HepG2 (cell line): ENCODE measurements at regions not wholly inside any gene's neighbourhood (a gene's known extent, or its start where the extent isn't known, plus 50 kb on each side); places are given as distances from the start of the nearest gene placed in this dataset.

Experiments
- ATAC-seq: fragments of 200-7000 bp; cut with Tn5 transposase; 3 replicates; pipeline ENCODE4 v1.9.1; 2020; ENCODE audit warnings: mild to moderate bottlenecking, moderate library complexity
- BruUV-seq: library from RNA; stranded (reverse); fragments of 400-500 nt; replicated peaks from 2 replicates; lab custom pipeline; 2021; lab: Mats Ljungman, UMichigan
- CTCF ChIA-PET: fragments of 300-600 bp; formaldehyde crosslinking; extraction: SDS; loops from one replicate; lab custom pipeline; 2021; ENCODE audit warnings: low total read pairs, inconsistent platforms, low intra/inter-chr PET ratio; lab: Yijun Ruan, JAX
- POLR2A ChIA-PET: fragments of 350-600 bp; sonication (Branson Sonifier 250); formaldehyde crosslinking; loops from one replicate; lab custom pipeline; 2020; ENCODE audit warnings: antibody characterized with exemption, inconsistent platforms; lab: Yijun Ruan, JAX
- DNase-seq: peaks from one replicate; pipeline ENCODE4 v3.0.0-alpha.2; 2015; ENCODE audit warnings: low spot score
- FAIRE-seq: peaks from 3 replicates; lab custom pipeline; 2011; peaks lifted over from hg19 to GRCh38; lab: Jason Lieb, UNC
- H2AFZ ChIP-seq: one replicate; pipeline ENCODE4 v1.6.1; 2011; ENCODE audit warnings: low read length, inconsistent platforms
- H3K27ac ChIP-seq: fragments of 300-600 bp; 3 replicates; pipeline ENCODE4 v1.8.0; 2011; ENCODE audit warnings: mixed run types, mild to moderate bottlenecking, mixed read lengths, low read length, inconsistent platforms; ENCODE audit not compliant: insufficient read depth; ENCODE audit errors: extremely low read length
- H3K27me3 ChIP-seq, 2 experiments: fragments of 200-600 bp in 1 of 2; 2 replicates in 1 of 2; 3 replicates in 1 of 2; pipeline versions ENCODE4 v1.6.0 to v1.8.0; 2011; ENCODE audit warnings: low read length in 2 of 2, mild to moderate bottlenecking in 2 of 2, moderate library complexity in 2 of 2, inconsistent platforms in 1 of 2; ENCODE audit not compliant: insufficient read depth in 2 of 2, control insufficient read depth in 1 of 2
- H3K36me3 ChIP-seq, 2 experiments: fragments of 200-600 bp in 1 of 2; replicated peaks in 1 of 2; 2 replicates in 1 of 2; 3 replicates in 1 of 2; pipeline versions ENCODE4 v1.5.1 to v1.8.0; 2011; ENCODE audit warnings: low read length in 2 of 2, inconsistent platforms in 1 of 2; ENCODE audit not compliant: insufficient read depth in 2 of 2, control insufficient read depth in 1 of 2
- H3K4me1 ChIP-seq: 2 replicates; pipeline ENCODE4 v1.5.1; 2012; ENCODE audit warnings: low read length, inconsistent platforms; ENCODE audit not compliant: insufficient read depth
- H3K4me2 ChIP-seq: 2 replicates; pipeline ENCODE4 v1.6.0; 2011; ENCODE audit warnings: low read depth, low read length, inconsistent platforms
- H3K4me3 ChIP-seq, 3 experiments: fragments of 200-600 bp in 1 of 3; sonication (generic), shearing (Covaris generic) in 1 of 3; replicated peaks in 1 of 3; 2 replicates each; pipeline ENCODE4 v1.5.1; 2011 to 2016; ENCODE audit warnings: low read length in 3 of 3, inconsistent platforms in 2 of 3, low read depth in 2 of 3, mild to moderate bottlenecking in 2 of 3, control low read depth in 1 of 3, mixed read lengths in 1 of 3; ENCODE audit not compliant: insufficient read depth in 1 of 3
- H3K79me2 ChIP-seq: one replicate; pipeline ENCODE4 v1.6.1; 2011; ENCODE audit warnings: low read length, inconsistent platforms; ENCODE audit not compliant: insufficient read depth
- H3K9ac ChIP-seq: 2 replicates; pipeline ENCODE4 v1.6.0; 2011; ENCODE audit warnings: mild to moderate bottlenecking, low read depth, low read length, inconsistent platforms; ENCODE audit not compliant: insufficient read depth
- H3K9me3 ChIP-seq: 2 replicates; pipeline ENCODE4 v1.5.1; 2012; ENCODE audit warnings: mild to moderate bottlenecking, low read length
- H4K20me1 ChIP-seq: 2 replicates; pipeline ENCODE4 v1.6.0; 2011; ENCODE audit warnings: inconsistent platforms, mild to moderate bottlenecking, low read length, moderate library complexity; ENCODE audit not compliant: insufficient read depth
- ETS1 ChIP-seq: sonication (generic); formaldehyde crosslinking; IDR thresholded peaks from 2 replicates; pipeline ENCODE4 v1.4.0; 2020; ENCODE audit warnings: missing genetic modification reagents
- RAD21 ChIP-seq: fragments of 450-650 bp; formaldehyde crosslinking; IDR thresholded peaks from 2 replicates; pipeline ENCODE4 v1.5.0; 2020; ENCODE audit warnings: mild to moderate bottlenecking
- RBAK ChIP-seq: sonication (generic); formaldehyde crosslinking; IDR thresholded peaks from 2 replicates; pipeline ENCODE4 v1.5.1; 2020; ENCODE audit warnings: mild to moderate bottlenecking, missing genetic modification reagents
- ZNF142 ChIP-seq: sonication (generic); formaldehyde crosslinking; IDR thresholded peaks from 2 replicates; pipeline ENCODE4 v1.4.0; 2020; ENCODE audit warnings: missing genetic modification reagents
- WGBS: methylation state at CpG from one replicate; pipeline ENCODE4 v1.1.6; 2017; ENCODE audit warnings: low lambda C conversion rate; 5-methylcytosine and 5-hydroxymethylcytosine counted together
- in situ Hi-C: cut with HindIII; loops from 2 replicates; pipeline ENCODE4 v1.10.0; 2017; ENCODE audit warnings: low pct_unique_long_range_greater_than_20kb; ENCODE audit not compliant: extremely low pct_ligation_motif_present
- intact Hi-C: fragments of 100-400 bp; cut with micrococcal nuclease; formaldehyde crosslinking; loops from one replicate; pipeline ENCODE4 v1.10.0; 2022; ENCODE audit not compliant: unreplicated experiment

- POLR2A ChIA-PET, result no interaction called here
- Histone ChIP-seq H3K4me3 (no peak overlapping the region), H3K4me2 (no peak overlapping the region), H3K9ac (no peak overlapping the region), H3K4me1 (peaks cover 10% of the 10 kb centered on the region; the same call in 1 of the 2 replicates), H3K36me3 (no peaks in the 10 kb centered on the region), H3K27me3 (no peaks in the 10 kb centered on the region), H3K27ac (no peak overlapping the region), H2AFZ (no peak overlapping the region), H3K79me2 (no peaks in the 10 kb centered on the region), H4K20me1 (no peaks in the 10 kb centered on the region), H3K9me3 (no peaks in the 10 kb centered on the region)
- TF ChIP-seq ZNF142 (no peak), ETS1 (no peak), RAD21 (CRISPR knock-in tag) (no peak), RBAK (no peak)
- WGBS, result 57% methylated on average over 3 of the region's 3 CpGs
- FAIRE-seq (no peak), DNase-seq (no peak), ATAC-seq (no peak)
- intact Hi-C loops, result no loop called here
- in situ Hi-C loops, result loop anchor here (5.0 kb wide), 1 partner anchor 81 kb away; no protein-coding TSS in a partner anchor
- no TSS peak for BruUV-seq
- CTCF ChIA-PET, result no interaction called here
These were observed 152.0 kb upstream of the ZNF92 start for GRCh38 chr7:65221683-65222082.
